Jurkat, Clone E6-1 (cell line): ENCODE measurements at regions not wholly inside any gene's neighbourhood (a gene's known extent, or its start where the extent isn't known, plus 50 kb on each side); places are given as distances from the start of the nearest gene placed in this dataset.

Experiments
- DNase-seq: peaks from one replicate; pipeline ENCODE4 v3.0.0-alpha.2; 2011; ENCODE audit warnings: low read depth, low spot score
- H3K4me3 ChIP-seq: 2 replicates; pipeline ENCODE4 v1.5.1; 2011; ENCODE audit warnings: mild to moderate bottlenecking, low read length, control low read depth, moderate library complexity

GRCh38 chr5:167578977-167579692, 712.3 kb upstream of the WWC1 start:
- DNase-seq = no peak
- H3K4me3 ChIP-seq = no peak overlapping the region

- no peak for DNase-seq
Observed at GRCh38 chr5:167579693-167580055, 711.8 kb upstream of the WWC1 start.

GRCh38 chr5:167580608-167581007, 710.8 kb upstream of the WWC1 start:
- no peak for DNase-seq
- H3K4me3 ChIP-seq = no peak overlapping the region

More at GRCh38 chr5:167579693-167580055, 711.8 kb upstream of the WWC1 start:
- H3K4me3 ChIP-seq = no peak overlapping the region

- no peak overlapping the region for H3K4me3 ChIP-seq
- DNase-seq = no peak
Observed at GRCh38 chr5:167582283-167582682, 709.2 kb upstream of the WWC1 start.

- DNase-seq = no peak
Observed at GRCh38 chr5:167582886-167583285, 708.6 kb upstream of the WWC1 start.

GRCh38 chr5:167585184-167585583, 706.3 kb upstream of the WWC1 start:
- no peak overlapping the region for H3K4me3 ChIP-seq
- DNase-seq = no peak

More at GRCh38 chr5:167582886-167583285, 708.6 kb upstream of the WWC1 start:
- H3K4me3 ChIP-seq = no peak overlapping the region

GRCh38 chr5:167587772-167588437, 703.5 kb upstream of the WWC1 start:
- no peak for DNase-seq
- no peak overlapping the region for H3K4me3 ChIP-seq

GRCh38 chr5:167592114-167592513, 699.3 kb upstream of the WWC1 start:
- no peak overlapping the region for H3K4me3 ChIP-seq
- no peak for DNase-seq

GRCh38 chr5:167593329-167594060, 698.0 kb upstream of the WWC1 start:
- H3K4me3 ChIP-seq = no peak overlapping the region
- DNase-seq = no peak

GRCh38 chr5:167594061-167594435, 697.4 kb upstream of the WWC1 start:
- H3K4me3 ChIP-seq = no peak overlapping the region
- DNase-seq = no peak

GRCh38 chr5:167594750-167595149, 696.7 kb upstream of the WWC1 start:
- DNase-seq = no peak
- H3K4me3 ChIP-seq = no peak overlapping the region

GRCh38 chr5:167595196-167595595, 696.2 kb upstream of the WWC1 start:
- DNase-seq = no peak
- no peak overlapping the region for H3K4me3 ChIP-seq

GRCh38 chr5:167598166-167598565, 693.3 kb upstream of the WWC1 start:
- DNase-seq = no peak
- no peak overlapping the region for H3K4me3 ChIP-seq

GRCh38 chr5:167602067-167602466, 689.4 kb upstream of the WWC1 start:
- DNase-seq = no peak
- no peak overlapping the region for H3K4me3 ChIP-seq

GRCh38 chr5:167603135-167603534, 688.3 kb upstream of the WWC1 start:
- H3K4me3 ChIP-seq = no peak overlapping the region
- DNase-seq = no peak

GRCh38 chr5:167608390-167609272, 682.8 kb upstream of the WWC1 start:
- DNase-seq = no peak
- H3K4me3 ChIP-seq = no peak overlapping the region

GRCh38 chr5:167614294-167615021, 677.0 kb upstream of the WWC1 start:
- no peak overlapping the region for H3K4me3 ChIP-seq
- no peak for DNase-seq

- DNase-seq = no peak
- H3K4me3 ChIP-seq = no peak overlapping the region
Observed at GRCh38 chr5:167616043-167616890, 675.2 kb upstream of the WWC1 start.
